ENCODE measurements at regions not wholly inside any gene's neighbourhood (a gene's known extent, or its start where the extent isn't known, plus 50 kb on each side); places are given as distances from the start of the nearest gene placed in this dataset.

GRCh38 chr12:67572492-67572891 lies 76.1 kb upstream of the DYRK2 start:
- Histone ChIP-seq H3K79me2 (ENCODE audit: insufficient read depth, low read length) (no peaks in the 10 kb centered on the region), H4K20me1 (ENCODE audit: insufficient read depth, low read length) (no peaks in the 10 kb centered on the region), H3K4me3 (ENCODE audit: low read depth, low read length, poor library complexity, severe bottlenecking) (no peak overlapping the region), H3K4me1 (ENCODE audit: insufficient read depth, low read length, severe bottlenecking) (no peaks in the 10 kb centered on the region), H2AFZ (ENCODE audit: low read length) (no peak overlapping the region), H3K27ac (ENCODE audit: low read depth, low read length, poor library complexity, severe bottlenecking) (no peak overlapping the region), H3K9me2 (ENCODE audit: low read depth, low read length) (no peaks in the 10 kb centered on the region), H3K9me3 (ENCODE audit: low read length) (no peaks in the 10 kb centered on the region), H3F3A (ENCODE audit: insufficient read depth, low read length) (no peaks in the 10 kb centered on the region), H3K4me2 (ENCODE audit: low read length) (no peak overlapping the region), H3K27me3 (ENCODE audit: insufficient read depth, low read length) (no peaks in the 10 kb centered on the region), H3K9ac (ENCODE audit: low read length) (no peak overlapping the region), H3K36me3 (ENCODE audit: insufficient read depth, low read length) (no peaks in the 10 kb centered on the region)
- TF ChIP-seq EZH2 (IDR thresholded peaks at IDR 0.05; ENCODE audit: borderline replicate concordance, low read length): no peak
- no peak for TF ChIP-seq CTCF (IDR thresholded peaks at IDR 0.05; ENCODE audit: low read length)

GRCh38 chr12:67573566-67573965 lies 75.0 kb upstream of the DYRK2 start:
- Histone ChIP-seq H3K36me3 (ENCODE audit: insufficient read depth, low read length) (no peaks in the 10 kb centered on the region), H2AFZ (ENCODE audit: low read length) (no peak overlapping the region), H3K4me2 (ENCODE audit: low read length) (no peak overlapping the region), H3K27ac (ENCODE audit: low read depth, low read length, poor library complexity, severe bottlenecking) (no peak overlapping the region), H3K4me3 (ENCODE audit: low read depth, low read length, poor library complexity, severe bottlenecking) (no peak overlapping the region), H3K9me2 (ENCODE audit: low read depth, low read length) (no peaks in the 10 kb centered on the region), H3F3A (ENCODE audit: insufficient read depth, low read length) (no peaks in the 10 kb centered on the region), H3K79me2 (ENCODE audit: insufficient read depth, low read length) (no peaks in the 10 kb centered on the region), H4K20me1 (ENCODE audit: insufficient read depth, low read length) (no peaks in the 10 kb centered on the region), H3K27me3 (ENCODE audit: insufficient read depth, low read length) (no peaks in the 10 kb centered on the region), H3K9me3 (ENCODE audit: low read length) (no peaks in the 10 kb centered on the region), H3K4me1 (ENCODE audit: insufficient read depth, low read length, severe bottlenecking) (no peaks in the 10 kb centered on the region), H3K9ac (ENCODE audit: low read length) (no peak overlapping the region)
- TF ChIP-seq CTCF (IDR thresholded peaks at IDR 0.05; ENCODE audit: low read length): no peak
- TF ChIP-seq EZH2 (IDR thresholded peaks at IDR 0.05; ENCODE audit: borderline replicate concordance, low read length): no peak

GRCh38 chr12:67578976-67579661 lies 69.4 kb upstream of the DYRK2 start:
- no peak overlapping the region for H3K4me3 ChIP-seq (ENCODE audit: low read depth, low read length, poor library complexity, severe bottlenecking)
- H3K79me2 ChIP-seq (ENCODE audit: insufficient read depth, low read length): no peaks in the 10 kb centered on the region
- no peaks in the 10 kb centered on the region for H3F3A ChIP-seq (ENCODE audit: insufficient read depth, low read length)

More at GRCh38 chr12:67578976-67579661, 69.4 kb upstream of the DYRK2 start:
- Histone ChIP-seq H3K9me3 (ENCODE audit: low read length) (no peaks in the 10 kb centered on the region), H3K4me1 (ENCODE audit: insufficient read depth, low read length, severe bottlenecking) (no peaks in the 10 kb centered on the region), H4K20me1 (ENCODE audit: insufficient read depth, low read length) (no peaks in the 10 kb centered on the region), H3K9ac (ENCODE audit: low read length) (no peak overlapping the region), H3K9me2 (ENCODE audit: low read depth, low read length) (no peaks in the 10 kb centered on the region), H3K36me3 (ENCODE audit: insufficient read depth, low read length) (no peaks in the 10 kb centered on the region), H3K27me3 (ENCODE audit: insufficient read depth, low read length) (no peaks in the 10 kb centered on the region), H3K27ac (ENCODE audit: low read depth, low read length, poor library complexity, severe bottlenecking) (no peak overlapping the region), H3K4me2 (ENCODE audit: low read length) (no peak overlapping the region), H2AFZ (ENCODE audit: low read length) (no peak overlapping the region)
- no peak for TF ChIP-seq CTCF (IDR thresholded peaks at IDR 0.05; ENCODE audit: low read length)
- no peak for TF ChIP-seq EZH2 (IDR thresholded peaks at IDR 0.05; ENCODE audit: borderline replicate concordance, low read length)
